GM18861 (cell line): ENCODE measurements at regions not wholly inside any gene's neighbourhood (a gene's known extent, or its start where the extent isn't known, plus 50 kb on each side); places are given as distances from the start of the nearest gene placed in this dataset.
"Not testable (repeated sequence)": the region's sequence is repeated elsewhere in the genome, so short reads cannot be mapped to it uniquely, and the experiment has no call there.

Experiments used
- ATAC-seq: cut with Tn5 transposase; IDR thresholded peaks from one replicate; pipeline ENCODE4 v1.9.1; 2021; ENCODE audit not compliant: unreplicated experiment

DNA sequence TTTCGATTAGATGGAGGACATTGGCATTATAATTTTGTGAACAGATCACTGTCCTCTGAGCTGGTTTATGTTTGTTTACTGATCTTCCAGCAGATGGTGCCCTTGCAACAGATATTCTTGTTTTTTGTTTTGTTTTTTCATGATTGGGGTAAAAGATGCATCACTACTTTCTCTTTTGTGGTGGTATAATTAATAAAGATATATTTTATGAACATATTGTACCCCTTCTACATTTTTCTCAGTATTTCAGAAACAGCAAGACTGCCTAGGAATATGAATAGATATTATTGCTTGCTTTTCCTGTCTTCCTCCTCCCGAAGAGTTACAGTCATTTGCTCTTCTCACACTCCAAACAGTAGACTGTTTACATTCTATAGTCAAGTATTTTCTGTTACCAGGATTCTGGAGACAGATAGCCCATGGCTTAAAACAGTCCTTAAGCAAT lies 905.2 kb downstream of the TRAM1L1 start:
- ATAC-seq, result no peak

DNA sequence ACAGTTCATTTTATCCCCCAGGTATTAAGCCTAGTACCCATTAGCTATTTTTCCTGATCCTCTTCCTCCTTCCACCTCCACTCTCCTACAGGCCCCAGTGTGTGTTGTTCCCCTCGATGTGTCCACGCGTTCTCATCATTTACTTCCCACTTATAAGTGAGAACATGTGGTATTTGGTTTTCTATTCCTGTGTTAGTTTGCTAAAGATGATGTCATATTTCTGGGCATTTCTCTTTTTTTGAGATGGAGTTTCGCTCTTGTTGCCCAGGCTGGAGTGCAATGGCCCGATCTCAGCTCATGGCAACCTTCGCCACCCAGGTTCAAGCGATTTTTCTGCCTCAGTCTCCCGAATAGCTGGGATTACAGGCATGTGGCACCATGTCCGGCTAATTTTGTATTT lies 934.0 kb downstream of the TRAM1L1 start:
- ATAC-seq, result not testable (repeated sequence)

DNA sequence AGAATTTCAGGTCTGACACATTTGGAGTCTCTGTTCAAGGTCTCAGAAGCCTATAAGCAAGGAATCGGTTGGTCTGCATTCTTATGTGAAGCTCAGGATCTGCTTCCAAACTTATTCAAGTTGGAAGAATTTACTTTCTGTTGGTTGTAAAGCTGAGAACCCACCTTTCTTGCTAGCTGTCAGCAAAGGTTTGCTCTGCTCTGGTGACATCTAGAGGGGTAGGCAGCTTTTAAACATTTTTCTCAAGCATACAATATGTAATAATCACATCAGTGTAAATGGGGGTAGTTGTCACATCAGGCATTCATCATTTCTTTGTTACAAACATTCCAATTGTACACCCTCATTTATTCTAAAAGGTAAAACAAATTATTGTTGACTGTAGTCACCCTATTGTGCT lies 935.2 kb downstream of the TRAM1L1 start:
- no peak for ATAC-seq

DNA sequence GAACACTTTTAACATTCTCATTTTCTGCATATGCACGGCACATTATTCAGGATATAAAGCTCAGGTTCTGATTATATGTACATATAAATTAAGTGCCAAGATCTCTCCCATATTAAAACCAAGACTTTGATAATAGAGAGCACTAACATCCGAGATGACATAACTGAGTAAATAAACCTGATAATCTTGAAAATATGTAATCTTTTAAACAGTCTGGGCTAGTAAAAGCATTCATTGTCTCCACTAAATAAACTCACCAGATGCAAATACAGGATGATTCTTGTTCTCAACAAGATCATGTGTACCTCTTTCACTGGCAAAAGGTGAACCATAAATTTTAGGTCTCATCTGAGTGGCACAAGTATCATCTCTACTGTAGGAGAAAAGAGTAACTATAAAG lies 942.2 kb downstream of the TRAM1L1 start:
- no peak for ATAC-seq

DNA sequence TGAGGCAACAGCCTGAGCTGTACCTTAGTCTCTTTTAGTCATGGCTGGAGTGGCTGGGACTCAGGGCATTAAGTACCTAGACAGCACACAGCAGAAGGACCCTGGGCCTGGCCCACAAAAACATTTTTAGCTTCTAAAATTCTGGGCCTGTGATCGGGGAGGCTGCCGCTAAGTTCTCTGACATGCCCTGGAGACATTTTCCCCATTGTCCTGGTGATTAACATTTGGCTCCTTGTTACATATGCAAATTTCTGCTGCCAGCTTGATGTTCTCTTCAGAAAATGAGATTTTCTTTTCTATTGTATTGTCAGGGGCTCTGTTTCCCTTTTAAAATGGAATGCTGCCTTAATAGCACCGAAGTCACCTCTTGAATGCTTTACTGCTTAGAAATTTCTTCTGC lies 952.4 kb downstream of the TRAM1L1 start:
- ATAC-seq, result no peak

DNA sequence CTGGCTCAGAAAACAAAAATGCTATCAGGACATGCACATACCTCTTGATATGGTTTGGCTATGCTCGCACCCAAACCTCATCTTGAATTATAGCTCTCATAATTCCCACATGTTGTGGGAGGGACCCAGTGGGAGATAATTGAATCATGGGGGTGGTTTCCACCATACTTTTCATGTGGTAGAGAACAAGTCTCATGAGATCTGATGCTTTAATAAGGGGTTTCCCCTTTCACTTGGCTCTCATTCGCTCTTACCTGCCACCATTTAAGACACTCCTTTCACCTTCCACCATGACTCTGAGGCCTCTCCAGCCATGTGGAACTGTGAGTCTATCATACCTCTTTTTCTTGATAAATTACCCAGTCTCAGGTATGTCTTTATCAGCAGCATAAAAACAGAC lies 958.6 kb downstream of the TRAM1L1 start:
- ATAC-seq, result no peak

DNA sequence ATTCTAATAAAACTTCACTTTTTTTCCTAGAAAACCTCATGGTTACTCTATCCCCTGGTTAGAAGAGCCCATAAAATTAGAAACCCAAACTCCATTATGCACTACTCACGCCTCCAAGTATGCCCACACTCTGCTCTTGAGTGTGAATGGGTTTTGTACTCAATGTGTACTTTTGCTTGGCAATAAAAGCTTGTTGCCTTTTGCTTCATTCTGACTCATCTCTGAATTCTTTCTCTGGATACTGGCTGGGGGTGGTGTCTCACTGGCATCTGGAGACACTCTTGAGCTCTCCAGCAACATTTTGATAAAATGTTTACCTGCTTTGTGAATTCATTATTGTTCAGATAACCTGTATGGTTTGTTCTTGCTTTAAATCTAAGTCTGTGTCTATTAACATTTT lies 963.3 kb downstream of the TRAM1L1 start:
- ATAC-seq, result no peak

DNA sequence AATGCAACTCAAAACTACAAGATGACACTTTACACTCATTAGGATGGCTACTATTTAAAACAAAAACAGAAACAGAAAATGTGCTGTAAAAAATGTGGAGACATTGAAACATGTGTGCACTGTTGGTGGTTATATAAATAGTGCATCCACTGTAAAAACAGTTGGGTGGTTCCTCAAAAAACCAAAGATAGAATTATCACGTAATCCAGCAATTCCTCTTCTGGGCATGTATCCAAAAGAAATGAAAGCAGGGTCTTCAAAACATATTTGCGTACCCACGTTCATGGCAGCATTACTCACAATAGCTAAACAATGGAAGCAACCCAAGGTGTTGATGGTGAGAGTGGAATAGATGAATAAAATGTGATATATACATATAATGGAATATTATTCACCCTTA lies 967.2 kb downstream of the TRAM1L1 start:
- no peak for ATAC-seq

DNA sequence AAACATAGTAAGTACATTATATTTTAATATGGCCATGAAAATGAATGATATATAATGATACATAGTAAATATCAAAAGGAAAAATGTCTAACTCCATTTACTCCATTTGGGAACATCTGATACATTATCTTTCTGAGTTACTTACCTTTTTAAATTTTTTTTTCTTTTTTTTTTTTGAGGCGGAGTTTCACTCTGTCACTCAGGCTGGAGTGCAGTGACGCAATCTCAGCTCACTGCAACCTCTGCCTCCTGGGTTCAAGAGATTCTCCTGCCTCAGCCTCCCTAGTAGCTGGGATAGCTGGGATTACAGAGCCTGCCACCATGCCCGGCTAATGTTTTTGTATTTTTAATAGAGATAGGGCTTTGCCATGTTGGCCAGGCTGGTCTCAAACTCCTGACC lies 972.5 kb downstream of the TRAM1L1 start:
- not testable (repeated sequence) for ATAC-seq

DNA sequence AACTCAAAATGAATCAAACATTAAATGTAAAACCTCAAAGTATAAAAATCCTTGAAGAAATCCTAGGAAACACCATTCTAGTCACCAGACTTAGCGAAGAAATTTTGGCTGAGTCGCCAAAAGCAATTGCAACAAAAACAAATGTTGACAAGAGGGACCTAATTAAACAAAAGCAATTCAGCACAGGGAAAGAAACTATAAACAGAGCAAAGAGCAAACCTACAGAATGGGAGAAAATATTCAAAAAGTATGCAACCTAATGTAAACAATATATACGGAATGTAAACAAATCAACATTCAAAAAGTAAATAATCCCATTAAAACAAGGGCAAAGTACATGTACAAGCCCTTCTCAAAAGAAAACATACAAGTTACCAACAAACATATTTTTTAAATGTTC lies 974.7 kb downstream of the TRAM1L1 start:
- no peak for ATAC-seq

DNA sequence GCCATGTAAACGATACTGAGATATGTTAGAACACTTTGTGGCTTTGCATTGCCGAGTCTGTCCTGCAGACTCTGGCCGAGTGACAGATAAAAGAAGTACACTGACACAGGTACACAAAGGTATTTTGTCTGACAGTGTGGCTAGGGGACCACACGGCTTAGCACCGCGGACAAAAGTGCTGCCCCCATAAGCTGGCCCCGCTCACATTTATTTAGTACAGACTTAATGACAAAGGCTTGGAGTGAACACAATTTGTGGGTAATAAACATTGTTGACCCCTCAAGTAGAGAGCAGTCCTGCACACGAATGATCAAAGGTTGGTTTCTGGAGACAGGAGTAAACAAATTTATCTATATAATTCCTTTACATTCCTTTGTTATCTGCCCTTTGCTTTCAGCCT lies 976.8 kb downstream of the TRAM1L1 start:
- no peak for ATAC-seq

DNA sequence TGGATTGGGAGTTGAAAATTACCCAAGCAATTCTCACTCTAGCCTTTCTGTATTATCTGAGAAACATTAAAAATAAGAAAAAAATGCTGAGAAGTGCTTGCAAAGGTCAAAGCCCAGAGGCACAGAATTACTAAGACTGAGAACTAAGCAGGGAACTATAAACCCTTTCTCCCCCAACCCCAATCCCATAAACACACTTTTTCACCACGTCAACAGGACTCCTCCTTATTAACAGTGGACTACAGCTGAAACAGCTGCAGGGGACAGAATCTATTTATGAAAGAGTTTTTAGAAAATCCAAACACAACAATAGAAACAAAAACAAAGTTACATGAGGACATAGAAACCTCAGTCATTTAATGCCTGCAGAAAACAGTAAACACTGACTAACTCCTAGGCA lies 984.1 kb downstream of the TRAM1L1 start:
- no peak for ATAC-seq

DNA sequence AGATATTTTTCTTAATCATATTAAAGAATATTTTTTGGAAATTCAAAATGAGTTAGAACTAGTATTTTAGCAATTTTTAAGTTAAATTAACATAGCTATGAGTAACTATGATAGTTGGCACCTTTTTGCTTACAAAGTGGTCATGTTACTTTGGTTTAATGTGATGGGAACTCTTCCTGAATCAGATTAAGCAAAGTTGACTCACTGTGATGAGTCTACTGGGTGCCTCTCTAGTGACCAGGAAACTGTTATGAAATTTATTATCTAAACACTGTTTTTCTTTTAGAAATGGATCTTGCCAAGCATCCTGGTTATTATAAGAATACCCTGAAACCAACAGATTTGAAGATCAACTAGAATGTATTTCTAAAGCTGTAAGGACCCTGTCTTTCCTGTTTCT lies 985.8 kb downstream of the TRAM1L1 start:
- ATAC-seq, result no peak

DNA sequence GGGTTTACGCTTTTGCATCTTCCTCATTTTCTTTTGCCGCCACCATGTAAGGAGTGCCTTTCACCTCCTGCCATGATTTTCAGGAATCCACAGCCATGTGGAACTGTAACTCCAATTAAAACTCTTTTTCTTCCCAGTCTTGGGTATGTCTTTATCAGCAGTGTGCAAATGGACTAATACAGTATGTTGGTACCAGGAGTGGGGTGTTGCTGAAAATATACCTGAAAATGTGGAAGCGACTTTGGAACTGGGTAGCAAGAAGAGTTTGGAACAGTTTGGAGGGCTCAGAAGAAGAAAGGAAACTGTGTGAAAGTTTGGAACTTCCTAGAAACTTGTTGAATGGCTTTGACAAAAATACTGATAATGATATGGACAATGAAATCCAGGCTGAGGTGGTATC lies 983.9 kb upstream of the NDST4 start:
- not testable (repeated sequence) for ATAC-seq

DNA sequence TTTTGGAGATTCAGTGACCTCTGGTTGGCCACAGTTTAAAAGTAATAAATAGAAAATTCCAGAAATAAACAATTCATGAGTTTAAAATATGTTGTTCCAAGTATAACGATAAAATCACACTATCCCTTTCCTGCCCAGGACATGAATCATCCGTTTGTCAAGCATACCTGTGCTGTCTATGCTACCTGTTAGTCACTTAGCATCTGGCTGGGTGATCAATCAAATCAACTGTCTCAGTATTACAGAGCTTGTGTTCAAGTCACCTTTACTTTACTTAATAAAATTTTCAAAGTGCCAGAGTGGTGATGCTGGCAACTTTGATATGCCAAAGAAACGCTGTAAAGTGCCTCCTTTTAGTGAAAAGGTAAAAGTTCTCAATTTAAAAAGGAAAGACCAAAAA lies 979.5 kb upstream of the NDST4 start:
- ATAC-seq, result no peak

DNA sequence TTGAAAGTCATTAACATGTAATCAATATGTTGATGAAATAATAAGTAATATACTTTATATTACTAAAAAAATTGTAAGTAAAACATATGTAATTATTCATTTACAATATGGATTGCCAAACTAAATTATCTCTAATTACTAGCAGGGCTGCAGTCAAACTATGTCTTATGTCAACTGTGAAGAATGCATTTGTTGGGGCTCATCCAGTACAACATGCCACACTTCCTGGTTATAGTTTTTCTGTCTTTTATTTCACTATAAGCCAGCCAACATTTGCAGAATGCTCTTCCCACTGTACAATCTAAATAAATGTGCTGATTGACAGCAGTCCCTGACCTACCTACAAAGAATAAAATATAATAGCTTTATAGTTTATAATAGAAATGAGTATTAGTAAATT lies 975.4 kb upstream of the NDST4 start:
- no peak for ATAC-seq

DNA sequence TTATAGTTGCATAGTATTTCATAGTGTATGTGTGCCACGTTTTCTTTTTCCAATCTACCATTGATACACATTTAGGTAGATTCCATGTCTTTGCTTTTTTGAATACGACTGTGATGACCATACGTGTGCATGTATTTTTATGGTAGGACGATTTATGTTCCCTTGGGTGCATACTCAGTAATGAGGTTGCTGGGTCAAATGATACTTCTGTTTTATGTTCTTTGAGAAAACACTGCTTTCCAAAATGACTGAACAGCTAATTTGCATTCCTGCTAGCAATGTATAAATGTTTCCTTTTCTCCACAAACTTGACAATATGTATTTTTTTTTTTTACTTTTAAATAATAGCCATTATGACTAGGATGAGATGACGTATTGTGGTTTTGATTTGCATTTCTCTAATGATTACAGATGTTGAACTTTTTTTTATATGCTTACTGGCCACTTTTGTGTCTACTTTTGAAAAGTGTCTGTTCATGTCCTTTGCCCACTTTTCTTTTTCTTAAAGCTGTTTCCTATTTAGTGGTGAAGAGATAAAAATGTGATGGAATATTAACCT lies 969.5 kb upstream of the NDST4 start:
- no peak for ATAC-seq

DNA sequence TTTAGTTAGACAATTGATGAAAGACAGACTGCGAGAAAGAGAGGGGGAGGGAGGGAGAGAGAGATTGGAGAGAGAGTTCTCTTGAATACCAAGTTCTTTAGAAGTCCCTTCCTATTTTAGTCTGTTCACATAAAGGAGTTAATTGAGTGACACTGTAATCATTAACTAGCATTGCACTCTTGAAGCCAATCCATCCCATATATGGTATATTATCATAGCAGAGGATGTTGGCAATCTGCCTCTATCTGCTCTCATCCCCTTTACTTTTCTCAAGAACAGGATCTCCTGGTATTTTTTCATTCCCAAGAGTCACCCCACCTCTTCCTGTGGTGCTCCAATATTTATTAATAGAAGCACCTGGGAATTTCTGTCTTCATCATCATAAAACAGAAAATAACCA lies 959.6 kb upstream of the NDST4 start:
- ATAC-seq, result no peak

DNA sequence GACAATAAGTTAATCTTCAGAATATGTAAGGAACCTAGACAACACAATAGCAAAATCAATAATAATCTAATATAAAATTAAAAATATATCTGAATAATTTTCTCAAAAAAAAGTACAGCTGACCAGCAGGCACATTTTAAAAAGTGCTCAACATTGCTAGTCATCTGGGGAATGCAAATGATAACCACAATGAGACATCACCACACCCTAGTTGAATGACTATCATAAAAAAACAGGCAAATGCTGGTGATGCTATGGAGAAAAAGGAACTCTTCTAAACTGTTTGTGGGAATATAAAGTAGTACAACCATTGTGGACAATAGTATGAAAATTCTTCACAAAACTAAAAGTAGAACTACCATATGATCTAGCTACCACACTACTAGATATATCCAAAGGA lies 956.9 kb upstream of the NDST4 start:
- no peak for ATAC-seq

DNA sequence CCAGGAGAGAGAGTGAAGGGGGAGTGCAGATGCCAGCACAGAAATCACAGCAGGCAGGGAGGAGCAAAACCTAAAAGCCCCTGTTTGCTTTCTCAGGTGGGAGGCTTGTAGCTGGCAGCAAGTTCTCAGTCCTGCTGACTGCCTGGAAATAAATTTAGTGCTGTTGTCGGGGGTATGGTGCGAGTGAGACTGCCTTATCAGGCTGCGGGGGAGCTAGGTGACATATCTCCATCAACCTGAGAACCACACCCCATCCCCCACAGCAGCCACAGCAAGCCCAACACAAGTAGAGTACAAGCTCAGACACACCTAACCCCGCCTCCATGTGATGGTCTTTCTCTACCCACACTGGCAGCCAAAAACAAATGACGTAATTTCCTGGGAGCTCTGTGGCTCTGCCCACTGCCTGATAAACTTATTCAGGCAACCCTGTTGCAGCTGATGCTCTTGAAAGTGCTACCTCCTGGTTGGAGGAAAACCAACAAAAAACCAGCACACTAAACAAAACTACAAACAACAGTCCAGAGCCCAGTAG lies 953.4 kb upstream of the NDST4 start:
- no peak for ATAC-seq

DNA sequence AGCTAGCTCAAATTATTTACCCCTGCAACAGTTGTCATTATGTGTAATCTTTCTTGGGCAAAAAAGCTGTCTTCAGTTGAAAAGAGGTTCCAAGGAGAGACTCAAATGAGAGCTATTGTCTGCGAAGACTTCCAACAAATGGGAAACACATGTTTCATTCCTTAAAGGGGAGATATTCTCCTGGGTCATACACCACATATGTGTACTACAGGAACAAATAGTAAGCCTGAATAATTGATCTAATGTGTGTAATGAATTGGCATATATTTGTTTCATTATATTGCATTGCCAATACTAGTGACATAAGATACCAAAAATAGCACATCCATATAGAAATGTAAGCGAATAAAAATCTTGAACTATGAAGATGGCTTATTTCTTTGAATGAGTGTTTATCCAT lies 950.9 kb upstream of the NDST4 start:
- ATAC-seq, result no peak

DNA sequence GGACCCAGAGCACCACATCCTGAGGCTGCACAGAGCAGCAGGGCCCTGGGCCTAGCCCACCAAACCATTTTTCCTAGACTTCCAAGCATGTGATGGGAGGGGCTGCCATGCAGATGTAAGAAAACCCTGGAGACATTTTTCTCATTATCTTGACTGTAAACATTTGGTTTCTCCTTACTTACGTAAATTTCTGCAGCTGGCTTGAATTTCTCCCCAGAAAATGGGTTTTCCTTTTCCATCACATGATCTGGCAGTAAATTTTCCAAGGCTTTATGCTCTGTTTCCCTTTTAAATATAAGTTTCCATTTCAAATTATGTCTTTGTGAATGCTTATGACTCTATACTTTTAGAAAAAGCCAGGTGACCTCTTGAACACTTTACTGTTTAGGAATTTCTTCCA lies 945.9 kb upstream of the NDST4 start:
- no peak for ATAC-seq

DNA sequence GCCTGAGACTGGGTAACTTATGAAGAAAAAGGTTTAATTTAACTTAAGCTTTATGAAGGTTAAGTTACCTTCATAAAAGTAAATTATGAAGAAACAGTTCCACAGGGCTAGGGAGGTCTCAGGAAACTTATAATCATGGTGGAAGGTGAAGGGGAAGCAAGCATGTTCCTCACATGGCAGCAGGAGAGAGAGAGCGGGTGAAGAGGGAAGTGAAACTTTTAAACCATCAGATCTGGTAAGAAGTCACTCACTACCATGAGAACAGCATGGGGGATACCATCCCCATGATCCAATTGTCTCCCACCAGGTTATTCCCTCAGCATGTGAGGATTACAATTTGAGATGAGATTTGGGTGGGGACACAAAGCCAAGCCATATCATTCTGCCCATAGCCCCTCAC lies 944.7 kb upstream of the NDST4 start:
- no peak for ATAC-seq
